Stimulated activated CD4-positive, alpha-beta T cell treated with anti-CD3 and anti-CD28 coated beads, TNF-alpha, amount 100 ng/mL, for 1 hour (primary cell): ENCODE measurements at regions not wholly inside any gene's neighbourhood (a gene's known extent, or its start where the extent isn't known, plus 50 kb on each side); places are given as distances from the start of the nearest gene placed in this dataset.

Source experiments
- DNase-seq, 3 donors: peaks; one replicate each; pipeline ENCODE4 v3.0.0-alpha.2; 2020; ENCODE audit warnings: low read depth in 3 of 3, low spot score in 1 of 3

GRCh38 chr11:64499261-64500004 is 56.3 kb upstream of the SLC22A11 start:
- DNase-seq: no peak

DNA sequence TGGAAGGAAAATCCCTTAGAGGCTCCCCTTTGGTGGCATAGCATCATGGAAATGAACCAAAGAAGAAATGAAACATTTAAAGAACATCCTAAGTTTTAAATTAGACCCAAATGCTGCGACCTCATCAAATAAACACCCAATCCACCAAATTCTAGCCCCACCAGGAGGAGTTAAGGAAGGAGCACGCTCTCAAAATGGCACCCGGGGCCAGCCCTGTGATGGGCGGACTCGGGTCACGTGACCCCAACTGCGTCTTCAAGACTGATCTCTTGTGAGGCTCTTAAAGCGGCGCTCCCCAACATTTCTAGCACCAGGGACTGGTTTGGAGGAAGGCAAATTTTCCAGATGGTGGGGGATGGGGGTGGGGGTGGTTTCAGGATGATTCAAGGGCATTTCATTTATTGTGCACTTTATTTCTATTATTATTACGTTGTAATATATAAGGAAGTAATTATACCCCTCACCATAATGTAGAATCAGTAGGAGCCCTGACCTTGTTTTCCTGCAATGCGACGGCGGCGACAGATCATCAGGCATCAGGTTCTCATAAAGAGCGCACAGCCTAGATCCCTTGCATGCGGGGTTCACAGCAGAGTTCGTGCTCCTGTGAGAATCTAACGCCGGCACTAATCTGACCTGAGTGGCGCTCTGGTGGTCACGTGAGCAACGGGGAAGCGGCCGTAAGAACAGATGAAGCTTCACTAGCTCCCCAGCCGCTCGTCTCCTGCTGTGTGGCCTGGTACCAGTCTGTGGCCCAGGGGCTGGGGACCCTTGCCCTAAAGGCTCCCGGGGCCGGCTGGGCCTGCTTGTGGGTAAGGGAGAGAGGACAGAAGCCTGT is 55.3 kb upstream of the SLC22A11 start:
- no peak for DNase-seq

- DNase-seq: no peak
Observed at GRCh38 chr11:64501500-64502427, 54.0 kb upstream of the SLC22A11 start.

- no peak for DNase-seq
Observed at GRCh38 chr11:64502634-64503033, 53.1 kb upstream of the SLC22A11 start.

- DNase-seq: no peak
Observed at GRCh38 chr11:64503186-64503753, 52.5 kb upstream of the SLC22A11 start.

DNA sequence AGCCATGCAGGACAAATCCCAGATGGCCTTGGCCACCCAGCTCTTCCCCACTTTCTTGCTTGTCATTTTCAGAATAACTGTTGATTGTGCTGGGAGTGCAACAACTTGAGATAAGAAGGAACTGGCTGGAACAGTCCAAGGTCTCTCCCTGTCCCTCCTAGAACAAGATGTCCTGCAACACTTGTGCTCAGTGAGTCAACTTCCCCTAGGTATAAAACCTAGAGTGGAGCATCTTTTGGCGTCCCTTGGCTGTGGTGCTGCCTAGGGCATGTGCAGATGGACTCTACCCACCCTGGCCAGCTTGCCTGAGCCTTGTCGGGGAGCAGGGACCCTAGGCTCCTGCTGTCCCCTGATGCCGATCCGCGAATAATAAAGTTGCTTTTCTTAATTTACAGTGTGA is 50.7 kb upstream of the SLC22A11 start:
- no peak for DNase-seq
